HCT116 (cell line): ENCODE measurements at regions not wholly inside any gene's neighbourhood (a gene's known extent, or its start where the extent isn't known, plus 50 kb on each side); places are given as distances from the start of the nearest gene placed in this dataset.

Experiments used
- ATAC-seq: fragments of 200-7000 bp; cut with Tn5 transposase; 2 replicates; pipeline ENCODE4 v1.9.1; 2020; ENCODE audit warnings: mild to moderate bottlenecking, moderate library complexity
- BruUV-seq: library from RNA; stranded (reverse); fragments of 400-500 nt; replicated peaks from 2 replicates; lab custom pipeline; 2021; lab: Mats Ljungman, UMichigan
- CTCF ChIA-PET: fragments of 300-600 bp; sonication (Branson Sonifier 250); formaldehyde crosslinking; loops from one replicate; lab custom pipeline; 2021; ENCODE audit warnings: antibody characterized with exemption; lab: Charles Lee
- POLR2A ChIA-PET: fragments of 300-600, 350-600 bp; sonication (Branson Sonifier 250); formaldehyde crosslinking; loops from one replicate; lab custom pipeline; 2021; ENCODE audit warnings: antibody characterized with exemption; lab: Charles Lee
- RAD21 ChIA-PET, 2 experiments: fragments of 300-600 bp; sonication (Branson Sonifier 250); formaldehyde crosslinking; loops; one replicate each; lab custom pipeline; 2023; ENCODE audit warnings: low total read pairs in 2 of 2; ENCODE audit not compliant: uncharacterized antibody in 2 of 2, unreplicated experiment in 2 of 2, low non-redundant PET in 1 of 2; lab: Charles Lee
- DNase-seq: peaks from one replicate; pipeline ENCODE4 v3.0.0-alpha.2; 2010; ENCODE audit warnings: low read depth, low spot score
- H2AFZ ChIP-seq: fragments of 200-600 bp; shearing (Covaris generic), sonication (generic); 2 replicates; pipeline ENCODE4 v1.6.1; 2017; ENCODE audit warnings: low read depth, mixed run types, mixed read lengths, antibody characterized with exemption, low read length; ENCODE audit not compliant: poor library complexity, severe bottlenecking
- H3K27ac ChIP-seq: 2 replicates; pipeline ENCODE4 v1.5.1; 2012; ENCODE audit warnings: low read depth, low read length
- H3K27me3 ChIP-seq: fragments of 200-600 bp; sonication (generic); 2 replicates; pipeline ENCODE4 v1.6.1; 2016; ENCODE audit warnings: mixed run types, low read length, mixed read lengths; ENCODE audit not compliant: insufficient read depth
- H3K36me3 ChIP-seq, 2 experiments: fragments of 200-500 bp in 1 of 2; fragments of 200-600 bp in 1 of 2; sonication (Bioruptor generic) in 1 of 2; sonication (generic) in 1 of 2; 2 replicates each; pipeline versions ENCODE4 v1.5.1 to v1.6.1; 2014 to 2016; ENCODE audit warnings: low read length in 2 of 2, inconsistent platforms in 1 of 2, mixed read lengths in 1 of 2, mixed run types in 1 of 2; ENCODE audit not compliant: insufficient read depth in 2 of 2, control insufficient read depth in 1 of 2
- H3K4me1 ChIP-seq, 2 experiments: fragments of 200-600 bp in 1 of 2; sonication (generic) in 1 of 2; 2 replicates each; pipeline versions ENCODE4 v1.5.1 to v1.6.1; 2012 to 2017; ENCODE audit warnings: low read length in 2 of 2, inconsistent platforms in 1 of 2, mild to moderate bottlenecking in 1 of 2, mixed read lengths in 1 of 2, mixed run types in 1 of 2, moderate library complexity in 1 of 2; ENCODE audit not compliant: insufficient read depth in 2 of 2, control insufficient read depth in 1 of 2
- H3K4me2 ChIP-seq: fragments of 200-600 bp; sonication (generic); 2 replicates; pipeline ENCODE4 v1.6.1; 2017; ENCODE audit warnings: mixed run types, low read length, mixed read lengths
- H3K4me3 ChIP-seq, 2 experiments: fragments of 200-600 bp in 1 of 2; sonication (generic) in 1 of 2; replicated peaks in 1 of 2; 2 replicates each; pipeline ENCODE4 v1.5.1; 2011 to 2016; ENCODE audit warnings: low read length in 2 of 2, control low read depth in 1 of 2, low read depth in 1 of 2, mild to moderate bottlenecking in 1 of 2, mixed read lengths in 1 of 2, mixed run types in 1 of 2
- H3K79me2 ChIP-seq: fragments of 200-600 bp; sonication (generic); 2 replicates; pipeline ENCODE4 v1.6.1; 2017; ENCODE audit warnings: mild to moderate bottlenecking, mixed run types, low read length, moderate library complexity, mixed read lengths; ENCODE audit not compliant: insufficient read depth
- H3K9ac ChIP-seq: fragments of 200-600 bp; sonication (generic); 2 replicates; pipeline ENCODE4 v1.6.1; 2016; ENCODE audit warnings: low read length, mixed read lengths
- H3K9me2 ChIP-seq: fragments of 200-600 bp; sonication (generic), shearing (Covaris generic); 2 replicates; pipeline ENCODE4 v1.6.1; 2017; ENCODE audit warnings: mixed run types, mild to moderate bottlenecking, moderate library complexity; ENCODE audit not compliant: insufficient read depth
- H3K9me3 ChIP-seq, 2 experiments: fragments of 200-500 bp in 1 of 2; fragments of 200-600 bp in 1 of 2; sonication (Bioruptor generic) in 1 of 2; sonication (generic) in 1 of 2; 2 replicates each; pipeline ENCODE4 v1.6.1; 2014 to 2017; ENCODE audit warnings: low read length in 2 of 2, mixed read lengths in 2 of 2, inconsistent platforms in 1 of 2, low read depth in 1 of 2, mild to moderate bottlenecking in 1 of 2, mixed run types in 1 of 2, moderate library complexity in 1 of 2; ENCODE audit not compliant: control insufficient read depth in 1 of 2, insufficient read depth in 1 of 2
- H4K20me1 ChIP-seq: fragments of 200-600 bp; sonication (generic), shearing (Covaris generic); 2 replicates; pipeline ENCODE4 v1.6.1; 2017; ENCODE audit warnings: mixed run types, mild to moderate bottlenecking, moderate library complexity; ENCODE audit not compliant: insufficient read depth
- EGR1 ChIP-seq: IDR thresholded peaks from 2 replicates; pipeline ENCODE4 v1.6.1; 2012; ENCODE audit warnings: low read depth
- ELF1 ChIP-seq: IDR thresholded peaks from 2 replicates; pipeline ENCODE4 v1.6.1; 2012; ENCODE audit warnings: low read depth, borderline replicate concordance
- EZH2phosphoT487 ChIP-seq: fragments of 200-600 bp; IDR thresholded peaks from 2 replicates; pipeline ENCODE4 v1.6.1; 2018; ENCODE audit warnings: antibody characterized with exemption, borderline replicate concordance
- FOSL1 ChIP-seq: IDR thresholded peaks from 2 replicates; pipeline ENCODE4 v1.6.1; 2012; ENCODE audit warnings: low read depth
- JUND ChIP-seq: IDR thresholded peaks from 2 replicates; pipeline ENCODE4 v1.6.1; 2012
- MAX ChIP-seq: IDR thresholded peaks from 2 replicates; pipeline ENCODE4 v1.6.1; 2012
- POLR2A ChIP-seq: IDR thresholded peaks from 2 replicates; pipeline ENCODE4 v1.7.0; 2011; ENCODE audit warnings: borderline replicate concordance; ENCODE audit not compliant: insufficient read depth, insufficient read length; ENCODE audit errors: extremely low read depth
- POLR2AphosphoS5 ChIP-seq: IDR thresholded peaks from 2 replicates; pipeline ENCODE4 v1.6.1; 2011; ENCODE audit warnings: mild to moderate bottlenecking, low read depth, low read length, moderate library complexity
- RAD21 ChIP-seq: IDR thresholded peaks from 2 replicates; pipeline ENCODE4 v1.6.1; 2012; ENCODE audit warnings: low read depth, mild to moderate bottlenecking
- REST ChIP-seq: IDR thresholded peaks from 2 replicates; pipeline ENCODE4 v1.6.1; 2012; ENCODE audit warnings: low read depth
- SIN3A ChIP-seq: IDR thresholded peaks from 2 replicates; pipeline ENCODE4 v1.6.1; 2012; ENCODE audit warnings: low read depth
- SP1 ChIP-seq: IDR thresholded peaks from 2 replicates; pipeline ENCODE4 v1.6.1; 2012; ENCODE audit warnings: low read depth
- SRF ChIP-seq: IDR thresholded peaks from 2 replicates; pipeline ENCODE4 v1.6.1; 2012; ENCODE audit warnings: low read depth
- TCF7L2 ChIP-seq: IDR thresholded peaks from 2 replicates; pipeline ENCODE4 v1.7.0; 2011; ENCODE audit warnings: borderline replicate concordance, inconsistent platforms; ENCODE audit not compliant: insufficient read depth, insufficient read length; ENCODE audit errors: extremely low read depth
- ZBTB33 ChIP-seq: IDR thresholded peaks from 2 replicates; pipeline ENCODE4 v1.6.1; 2011; ENCODE audit warnings: mild to moderate bottlenecking, low read length, moderate library complexity; ENCODE audit not compliant: insufficient replicate concordance; ENCODE audit errors: extremely low read depth
- ZFX ChIP-seq: fragments of 450-650 bp; IDR thresholded peaks from 2 replicates; pipeline ENCODE4 v1.6.1; 2017
- ZNF274 ChIP-seq: fragments of 200-500 bp; sonication (Bioruptor generic); IDR thresholded peaks from 2 replicates; pipeline ENCODE4 v1.6.1; 2014; ENCODE audit warnings: mild to moderate bottlenecking, low read depth, low read length, inconsistent platforms
- intact Hi-C: fragments of 100-400 bp; cut with micrococcal nuclease; formaldehyde crosslinking; loops from 2 replicates; pipeline ENCODE4 v1.10.0; 2022

GRCh38 chr15:31241888-31242522, 84.6 kb upstream of the KLF13 start:
- Histone ChIP-seq H3K4me1 (peaks cover 2 to 3% of the 10 kb centered on the region in 2 experiments), H3K9me2 (no peaks in the 10 kb centered on the region), H3K36me3 (no peaks in the 10 kb centered on the region), H4K20me1 (no peaks in the 10 kb centered on the region), H3K9me3 (no peaks in the 10 kb centered on the region), H3K27me3 (0 out of 2 replicates have a peak, but pooled peaks cover 3% of the 10 kb centered on the region), H3K9ac (no peak overlapping the region), H3K4me3 (no peak overlapping the region), H3K4me2 (no peak overlapping the region), H2AFZ (no peak overlapping the region), H3K27ac (no peak overlapping the region), H3K79me2 (no peaks in the 10 kb centered on the region)
- ATAC-seq: no peak
- ChIA-PET RAD21 (no interaction called here), POLR2A (no interaction called here), CTCF (no interaction called here)
- intact Hi-C loops: no loop called here
- TF ChIP-seq REST (no peak), TCF7L2 (no peak), RAD21 (no peak), FOSL1 (no peak), ELF1 (no peak), POLR2A (no peak), EGR1 (no peak), ZNF274 (no peak), POLR2AphosphoS5 (no peak), ZFX (no peak), SIN3A (no peak), JUND (no peak), MAX (no peak), SRF (no peak), ZBTB33 (no peak), EZH2phosphoT487 (no peak), SP1 (no peak)
- no peak for DNase-seq
- no TSS peak for BruUV-seq
